ENCODE measurements at regions not wholly inside any gene's neighbourhood (a gene's known extent, or its start where the extent isn't known, plus 50 kb on each side); places are given as distances from the start of the nearest gene placed in this dataset.

DNA sequence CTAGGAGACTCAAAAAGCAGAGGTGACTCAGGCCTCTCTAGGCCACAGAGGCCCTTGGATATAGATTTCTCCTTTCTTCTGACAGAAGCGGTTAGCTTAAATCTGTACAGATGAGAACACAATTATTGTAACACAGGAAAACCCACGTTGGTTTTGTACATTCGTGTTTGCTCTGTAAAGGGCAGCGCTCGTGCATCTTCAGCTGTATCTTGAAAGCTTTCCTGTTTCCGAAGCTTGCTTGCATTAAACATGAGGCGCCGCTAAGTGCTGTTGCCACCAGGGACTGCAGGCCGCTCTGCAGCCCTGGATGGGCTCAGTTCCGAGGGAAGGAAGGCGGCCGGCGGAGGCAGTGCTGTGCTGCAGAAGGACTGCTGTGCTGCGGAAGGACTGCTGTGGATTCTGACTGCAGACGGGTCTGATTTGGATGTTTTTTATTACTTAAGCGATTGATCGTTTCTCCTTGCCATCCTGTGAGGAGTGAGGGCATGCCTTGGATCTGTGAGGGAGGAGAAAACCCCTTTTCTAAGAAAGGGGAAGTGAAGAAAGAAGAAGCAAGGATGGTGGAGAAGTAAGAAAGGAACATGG, 53.3 kb downstream of the FHIP2A start:
- TF ChIP-seq CTCF (IDR thresholded peaks at IDR 0.05; ENCODE audit: low read depth, low read length) (no peak), EZH2phosphoT487 (IDR thresholded peaks at IDR 0.05; ENCODE audit: low read depth) (no peak)

Measured in OCI-LY3 (cell line).